AG08395 (cell line): ENCODE measurements at regions not wholly inside any gene's neighbourhood (a gene's known extent, or its start where the extent isn't known, plus 50 kb on each side); places are given as distances from the start of the nearest gene placed in this dataset.
"Not testable (repeated sequence)": the region's sequence is repeated elsewhere in the genome, so short reads cannot be mapped to it uniquely, and the experiment has no call there.

Source experiments
- DNase-seq: peaks from one replicate; pipeline ENCODE4 v3.0.0; 2012; ENCODE audit warnings: mixed read lengths, low spot score

DNA sequence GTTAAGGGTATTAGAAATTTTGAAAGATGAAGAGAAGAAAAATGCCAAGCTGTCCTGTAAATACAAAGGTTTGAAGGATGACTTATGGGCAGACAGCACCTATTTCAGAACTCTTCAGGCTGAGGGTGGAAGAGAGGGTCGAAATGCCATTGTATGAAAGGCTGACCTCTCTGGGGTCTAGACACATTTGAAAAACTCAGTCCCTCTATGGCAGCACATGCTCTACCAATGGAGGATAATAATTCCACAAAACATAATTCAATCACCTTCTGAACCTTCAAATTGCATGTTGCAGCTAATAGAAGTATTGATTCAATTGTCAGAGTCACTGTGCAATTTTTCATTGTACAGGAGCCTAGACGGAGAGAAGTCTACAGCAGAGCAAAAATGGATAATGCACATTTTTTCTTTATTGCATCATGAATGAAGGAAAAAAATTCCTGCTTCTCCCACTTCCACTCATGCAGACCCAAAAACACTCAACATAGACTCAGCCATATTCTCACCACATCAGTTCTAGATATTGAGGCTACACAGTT is 569.1 kb downstream of the TBL1XR1 start:
- no peak for DNase-seq

GRCh38 chr3:176623468-176624150 is 573.7 kb downstream of the TBL1XR1 start:
- DNase-seq: no peak

DNA sequence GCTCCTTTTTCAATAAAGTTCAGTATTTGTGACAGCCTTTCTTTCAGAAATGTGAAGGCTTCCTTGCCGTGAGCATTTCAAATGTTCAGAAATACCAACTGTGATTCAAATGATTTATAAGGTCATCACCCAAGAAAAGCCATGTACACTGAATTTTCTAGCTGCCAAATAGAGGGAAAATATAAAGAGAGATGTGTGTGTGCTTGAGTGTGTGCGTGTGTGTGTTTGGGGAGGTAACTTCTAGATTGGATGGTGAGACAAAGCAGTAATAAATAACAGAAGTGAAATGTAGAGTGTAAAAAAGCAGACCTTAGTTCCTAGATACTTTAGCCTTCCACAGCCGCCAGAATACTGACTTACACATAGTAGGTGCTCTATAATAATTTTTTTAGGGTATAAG is 577.4 kb downstream of the TBL1XR1 start:
- no peak for DNase-seq

- no peak for DNase-seq
Observed at GRCh38 chr3:176615826-176616225, 581.5 kb downstream of the TBL1XR1 start.

DNA sequence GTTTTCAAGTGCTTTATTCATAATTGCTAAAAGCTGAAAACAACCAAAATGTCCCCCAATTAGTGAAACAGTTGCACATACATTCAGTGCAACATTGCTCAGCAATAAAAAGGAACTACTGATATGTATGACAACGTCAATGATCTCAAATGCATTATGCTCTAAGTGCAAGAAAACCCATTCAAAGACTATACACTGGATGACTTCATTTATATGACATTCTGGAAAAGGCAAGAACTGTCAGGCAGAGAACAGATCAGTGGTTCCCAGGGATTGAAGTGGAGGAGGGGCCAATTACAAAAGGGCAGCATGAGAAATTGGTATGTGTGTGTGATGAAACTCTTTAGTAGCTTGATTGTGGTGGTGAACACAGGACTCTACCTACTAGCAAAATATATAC is 585.6 kb downstream of the TBL1XR1 start:
- DNase-seq: no peak

- DNase-seq: no peak
Observed at GRCh38 chr3:176609361-176609760, 587.9 kb downstream of the TBL1XR1 start.

DNA sequence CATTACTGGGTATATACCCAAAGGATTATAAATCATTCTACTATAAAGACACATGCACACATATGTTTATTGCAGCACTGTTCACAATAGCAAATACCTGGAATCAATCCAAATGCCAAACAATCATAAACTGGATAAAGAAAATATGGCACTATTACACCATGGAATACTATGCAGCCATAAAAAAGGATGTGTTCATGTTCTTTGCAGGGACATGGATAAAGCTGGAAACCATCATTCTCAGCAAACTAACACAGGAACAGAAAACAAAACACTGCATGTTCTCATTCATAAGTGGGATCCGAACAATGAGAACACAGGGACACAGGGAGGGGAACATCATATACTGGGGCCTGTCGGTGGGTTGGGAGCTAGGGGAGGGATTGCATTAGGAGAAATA is 591.7 kb downstream of the TBL1XR1 start:
- DNase-seq: not testable (repeated sequence)

GRCh38 chr3:176595307-176595706 is 602.0 kb downstream of the TBL1XR1 start:
- DNase-seq: no peak

DNA sequence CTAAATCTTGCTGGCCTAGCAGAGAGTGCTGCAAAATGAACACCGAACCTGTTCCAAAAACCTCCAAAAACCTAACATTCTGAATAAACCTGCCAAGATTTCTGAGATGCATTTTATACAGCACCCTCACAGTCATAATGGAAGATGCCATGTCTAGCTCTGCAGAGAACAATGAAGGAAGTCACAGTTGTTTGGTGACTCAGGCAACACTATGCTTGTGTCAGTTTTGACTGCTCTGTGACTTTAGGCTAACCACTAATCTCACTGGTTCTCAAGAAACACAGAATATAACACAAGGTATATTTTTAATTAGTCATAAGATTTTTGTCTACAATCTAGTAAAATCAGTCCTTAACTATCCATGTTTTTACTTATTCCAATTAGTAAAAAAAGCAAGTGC is 606.6 kb downstream of the TBL1XR1 start:
- no peak for DNase-seq

- DNase-seq: no peak
Observed at GRCh38 chr3:176587089-176587488, 610.2 kb downstream of the TBL1XR1 start.

DNA sequence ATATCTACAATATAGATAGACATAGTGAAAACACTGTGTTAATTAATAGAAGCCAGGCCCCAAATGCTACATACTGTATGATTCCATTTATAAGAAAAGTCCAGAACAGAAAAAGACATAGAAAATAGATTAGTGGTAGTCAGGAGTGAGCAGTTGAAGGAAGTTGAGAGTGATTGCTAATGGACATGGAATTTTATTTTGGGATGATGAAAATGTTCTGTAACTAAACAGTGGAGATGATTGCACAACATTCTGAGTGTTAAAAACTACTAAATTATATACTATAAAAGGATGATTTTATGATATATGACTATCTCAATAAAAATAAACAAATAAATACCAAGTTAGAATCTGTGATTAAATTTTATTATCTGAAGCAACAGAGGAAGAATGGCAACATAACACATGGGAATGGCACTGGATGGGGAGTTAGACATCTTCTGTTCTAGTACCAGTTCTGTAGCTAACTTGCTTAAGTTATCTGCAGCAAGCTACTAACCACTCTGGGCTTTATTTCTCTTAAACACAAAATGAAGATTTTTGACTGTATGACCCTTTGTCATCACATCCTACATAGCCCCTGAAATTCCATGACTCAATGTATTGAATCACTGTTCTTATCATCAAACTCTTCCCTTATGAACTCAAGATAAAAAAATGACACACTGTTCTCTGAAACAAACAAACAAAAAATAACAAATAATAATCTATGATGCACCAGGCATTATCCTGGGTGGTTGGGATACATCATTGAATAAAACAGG is 612.7 kb downstream of the TBL1XR1 start:
- DNase-seq: peak; percentile 17

DNA sequence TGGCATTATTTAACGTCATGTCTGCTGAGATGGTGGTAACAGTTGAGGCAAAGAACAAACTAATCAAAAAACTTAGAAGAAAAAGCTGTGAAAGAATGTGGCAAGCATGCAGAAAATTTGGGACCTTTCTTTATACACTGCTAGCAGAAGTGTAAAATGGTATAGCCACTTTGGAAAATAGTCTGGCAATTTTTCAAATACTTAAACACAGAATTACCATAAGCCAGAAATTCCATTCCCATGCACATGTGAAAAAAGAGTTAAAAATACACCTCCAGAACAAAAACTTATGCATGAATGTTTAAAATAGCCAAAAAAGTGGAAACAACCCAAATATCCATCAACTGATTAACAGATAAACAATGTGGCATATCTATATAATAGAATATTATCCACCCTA is 613.3 kb downstream of the TBL1XR1 start:
- DNase-seq: no peak

- DNase-seq: no peak
Observed at GRCh38 chr3:176581589-176581988, 615.7 kb downstream of the TBL1XR1 start.

- DNase-seq: peak; percentile 32
Observed at GRCh38 chr3:176579711-176580185, 617.5 kb downstream of the TBL1XR1 start.

GRCh38 chr3:176578316-176578715 is 619.0 kb downstream of the TBL1XR1 start:
- DNase-seq: no peak

DNA sequence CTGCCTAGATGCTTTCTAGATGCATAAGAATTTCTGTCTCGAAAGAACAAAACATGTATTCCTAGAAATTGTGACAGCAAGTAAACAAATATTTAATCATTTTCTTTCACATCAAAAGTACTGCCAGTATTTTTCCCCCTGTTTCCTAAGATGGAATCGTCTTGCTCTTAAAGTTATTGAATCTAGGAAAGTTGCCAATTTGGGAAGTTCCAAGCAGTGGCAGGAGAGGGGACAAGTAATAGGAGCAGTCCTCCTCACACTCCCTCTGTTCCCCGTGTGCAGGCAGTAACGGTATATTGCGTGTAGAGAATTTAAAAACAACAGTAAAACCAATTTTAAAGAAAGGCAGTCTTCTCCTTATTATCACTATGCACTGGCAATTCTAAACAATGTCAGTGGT is 619.8 kb downstream of the TBL1XR1 start:
- no peak for DNase-seq

DNA sequence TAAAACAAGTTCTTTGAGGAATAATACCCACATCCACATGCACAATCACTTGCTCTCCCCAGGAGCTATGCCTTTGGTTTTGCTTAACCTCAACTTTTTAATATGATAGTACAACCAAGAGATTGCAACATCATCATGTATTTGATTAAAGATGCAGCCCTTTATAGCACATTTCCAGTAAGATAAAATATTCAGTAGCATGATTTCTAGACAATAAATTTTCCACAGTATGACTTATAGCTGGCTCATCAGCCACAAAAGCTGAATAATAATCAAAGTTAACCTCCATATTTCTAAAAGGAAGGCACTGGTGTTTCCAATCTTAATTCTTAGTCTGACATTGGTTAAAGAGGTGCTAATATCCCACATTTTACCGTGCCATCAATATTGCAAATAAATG is 622.5 kb downstream of the TBL1XR1 start:
- no peak for DNase-seq

- no peak for DNase-seq
Observed at GRCh38 chr3:176571926-176572325, 625.4 kb downstream of the TBL1XR1 start.

GRCh38 chr3:176570992-176571391 is 626.3 kb downstream of the TBL1XR1 start:
- DNase-seq: no peak

DNA sequence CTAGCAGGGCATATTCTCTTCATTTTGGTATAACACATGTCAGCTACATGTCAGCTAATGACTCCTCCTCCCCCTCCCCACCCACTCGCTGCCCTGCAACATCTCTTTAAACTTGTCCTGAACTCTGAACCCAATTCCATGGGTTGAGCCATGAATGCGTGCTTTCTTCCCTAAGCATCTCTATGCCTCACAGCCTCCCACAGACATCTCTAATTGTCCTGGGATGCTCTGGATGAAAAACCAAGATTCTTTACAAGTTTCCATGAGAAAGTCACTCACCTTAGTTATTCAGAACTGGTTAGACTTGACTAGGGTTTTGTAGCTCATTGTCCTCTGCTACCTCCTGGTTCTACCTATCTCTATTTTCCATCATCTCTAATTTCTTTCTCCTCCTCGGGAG is 629.1 kb downstream of the TBL1XR1 start:
- DNase-seq: no peak

GRCh38 chr3:176566757-176567156 is 630.5 kb downstream of the TBL1XR1 start:
- DNase-seq: no peak

GRCh38 chr3:176562331-176562730 is 635.0 kb downstream of the TBL1XR1 start:
- DNase-seq: no peak

GRCh38 chr3:176561826-176562225 is 635.5 kb downstream of the TBL1XR1 start:
- no peak for DNase-seq
